T47D (cell line): ENCODE measurements at regions not wholly inside any gene's neighbourhood (a gene's known extent, or its start where the extent isn't known, plus 50 kb on each side); places are given as distances from the start of the nearest gene placed in this dataset.

Source experiments
- DNase-seq, 2 experiments: peaks; one replicate each; pipeline versions ENCODE4 v3.0.0 to v3.0.0-alpha.2; 2011 to 2012; ENCODE audit warnings: low read depth in 1 of 2, low spot score in 1 of 2
- JUND ChIP-seq: IDR thresholded peaks from 2 replicates; pipeline ENCODE4 v1.6.1; 2012; ENCODE audit warnings: low read depth
- in situ Hi-C: cut with HindIII; loops from 2 replicates; pipeline ENCODE4 v1.10.0; 2016; ENCODE audit warnings: low sequenced_read_pairs, low pct_unique_long_range_greater_than_20kb

DNA sequence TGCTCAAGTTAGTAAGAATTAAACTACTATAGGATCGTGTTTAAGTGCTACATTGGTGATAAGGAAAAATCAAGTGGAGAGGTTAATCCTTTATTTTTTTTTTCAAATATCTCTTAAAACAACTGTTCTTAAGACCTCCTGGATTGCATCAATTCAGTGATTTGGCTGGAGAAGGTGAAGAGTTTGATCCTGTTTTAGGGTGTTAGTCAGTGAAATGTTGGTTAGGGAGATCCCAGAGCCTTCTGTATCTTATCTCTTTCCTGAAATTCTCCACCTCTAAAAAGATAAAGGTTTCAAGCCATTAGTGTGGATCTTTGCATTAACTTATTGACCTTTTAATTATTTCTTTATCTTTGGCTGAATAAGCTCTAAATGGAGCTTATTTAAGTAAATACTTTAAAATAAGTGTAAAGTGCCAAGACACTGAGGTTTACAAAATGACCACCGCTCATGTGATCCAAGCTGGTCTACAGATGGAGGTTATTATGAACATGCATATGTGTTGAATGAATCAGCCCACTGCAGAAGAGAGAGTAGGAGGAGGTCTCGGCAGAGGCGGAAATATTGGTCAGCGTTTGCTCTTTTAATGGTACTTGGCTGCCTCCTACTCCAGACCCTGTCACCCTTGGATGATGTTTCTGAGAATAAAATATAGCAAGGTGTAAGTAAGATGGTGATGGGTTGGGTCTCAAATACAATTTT, 51.8 kb upstream of the BMPER start:
- in situ Hi-C loops = no loop called here
- no peak for TF ChIP-seq JUND
- DNase-seq = no peak

DNA sequence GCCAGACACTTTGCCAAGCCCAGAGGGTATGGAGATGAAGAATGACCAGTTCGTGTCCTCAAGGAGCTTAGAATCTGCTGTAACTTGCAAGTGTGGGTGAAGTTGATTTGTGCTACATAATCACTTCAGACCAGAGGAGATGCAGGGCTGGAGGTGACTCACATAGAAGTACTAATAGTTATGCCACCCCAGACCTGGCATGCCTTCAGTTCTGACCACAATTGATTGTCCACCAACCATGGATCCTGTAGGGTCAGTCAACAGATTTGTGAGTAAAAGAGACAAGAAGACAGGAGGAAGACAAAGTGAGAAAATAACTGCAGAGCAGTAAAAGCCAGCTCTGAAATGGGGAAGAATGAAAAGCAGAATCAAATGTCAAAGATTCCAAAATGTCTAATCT, 51.2 kb upstream of the BMPER start:
- TF ChIP-seq JUND = no peak
- in situ Hi-C loops = no loop called here
- DNase-seq = no peak

DNA sequence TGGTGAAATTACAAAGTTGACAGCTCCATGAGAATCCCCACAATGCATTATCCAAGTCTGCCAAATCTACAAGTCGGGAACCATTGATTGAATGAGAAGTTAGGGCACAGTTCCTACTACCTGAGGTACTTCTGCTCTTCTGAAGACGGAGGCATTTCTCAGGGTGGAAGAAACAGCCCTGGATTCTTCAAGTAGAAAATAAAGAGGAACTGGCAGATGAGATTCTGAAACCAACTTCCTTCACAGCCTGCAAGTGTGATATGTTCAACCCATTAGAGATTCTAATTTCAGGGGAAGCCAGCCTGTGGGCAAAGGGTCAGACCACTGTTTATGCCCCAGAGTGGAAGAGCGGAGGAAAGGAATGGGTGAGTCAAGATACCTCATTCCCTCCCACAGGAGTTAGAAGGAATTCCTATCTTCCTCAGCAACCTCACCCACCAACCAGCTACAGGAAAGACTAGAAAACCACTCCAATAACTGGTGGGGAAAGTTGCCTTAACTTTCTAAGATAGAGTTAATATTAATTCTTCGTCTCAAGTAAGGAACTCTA, 50.5 kb upstream of the BMPER start:
- no peak for TF ChIP-seq JUND
- in situ Hi-C loops = no loop called here
- no peak for DNase-seq
